BE2C (cell line): ENCODE measurements at regions not wholly inside any gene's neighbourhood (a gene's known extent, or its start where the extent isn't known, plus 50 kb on each side); places are given as distances from the start of the nearest gene placed in this dataset.

ENCODE experiments used
- DNase-seq: peaks from one replicate; pipeline ENCODE4 v3.0.0-alpha.2; 2020
- H3K27me3 ChIP-seq: fragments of 250-450 bp; sonication (Bioruptor Pico); 2 replicates; pipeline ENCODE4 v1.5.1; 2020; ENCODE audit warnings: mild to moderate bottlenecking
- H3K36me3 ChIP-seq: fragments of 250-450 bp; sonication (Bioruptor Pico); 2 replicates; pipeline ENCODE4 v1.5.1; 2020; ENCODE audit warnings: mild to moderate bottlenecking
- H3K4me1 ChIP-seq: fragments of 250-450 bp; sonication (Bioruptor Pico); 2 replicates; pipeline ENCODE4 v1.5.1; 2020
- H3K4me3 ChIP-seq: 2 replicates; pipeline ENCODE4 v1.5.1; 2011; ENCODE audit warnings: low read depth, low read length
- H3K9me3 ChIP-seq: fragments of 250-450 bp; sonication (Bioruptor Pico); 2 replicates; pipeline ENCODE4 v1.5.1; 2020
- CTCF ChIP-seq: IDR thresholded peaks from 2 replicates; pipeline ENCODE4 v1.5.1; 2012; ENCODE audit warnings: mild to moderate bottlenecking, low read depth, low read length

- no peak for DNase-seq
- Histone ChIP-seq H3K36me3 (no peaks in the 10 kb centered on the region), H3K4me1 (no peaks in the 10 kb centered on the region), H3K9me3 (no peaks in the 10 kb centered on the region), H3K27me3 (peaks cover 75% of the 10 kb centered on the region), H3K4me3 (no peak overlapping the region)
- TF ChIP-seq CTCF, result no peak
These were observed 77.4 kb upstream of the GALNT9 start for GRCh38 chr12:132406493-132407450.

- Histone ChIP-seq H3K9me3 (no peaks in the 10 kb centered on the region), H3K4me3 (no peak overlapping the region), H3K36me3 (no peaks in the 10 kb centered on the region), H3K4me1 (no peaks in the 10 kb centered on the region), H3K27me3 (peaks cover 78% of the 10 kb centered on the region)
- DNase-seq, result no peak
- TF ChIP-seq CTCF, result no peak
These were observed 76.4 kb upstream of the GALNT9 start for GRCh38 chr12:132405742-132406251.

- Histone ChIP-seq H3K9me3 (no peaks in the 10 kb centered on the region), H3K27me3 (peaks cover 80% of the 10 kb centered on the region), H3K4me3 (no peak overlapping the region), H3K36me3 (no peaks in the 10 kb centered on the region), H3K4me1 (no peaks in the 10 kb centered on the region)
- no peak for DNase-seq
- TF ChIP-seq CTCF, result no peak
These were observed 75.8 kb upstream of the GALNT9 start for GRCh38 chr12:132404951-132405741.

- H3K36me3 ChIP-seq, result no peaks in the 10 kb centered on the region
- H3K4me1 ChIP-seq, result no peaks in the 10 kb centered on the region
- no peak for TF ChIP-seq CTCF
- no peak overlapping the region for H3K4me3 ChIP-seq
- peaks cover 84% of the 10 kb centered on the region for H3K27me3 ChIP-seq
- DNase-seq, result no peak
- no peaks in the 10 kb centered on the region for H3K9me3 ChIP-seq
These were observed 75.1 kb upstream of the GALNT9 start for GRCh38 chr12:132404435-132404855.

GRCh38 chr12:132403636-132404434 lies 74.4 kb upstream of the GALNT9 start:
- no peak for TF ChIP-seq CTCF
- no peak for DNase-seq
- Histone ChIP-seq H3K36me3 (no peaks in the 10 kb centered on the region), H3K4me3 (no peak overlapping the region), H3K27me3 (peaks cover 84% of the 10 kb centered on the region), H3K4me1 (no peaks in the 10 kb centered on the region), H3K9me3 (no peaks in the 10 kb centered on the region)
